K562 (cell line): ENCODE measurements at regions not wholly inside any gene's neighbourhood (a gene's known extent, or its start where the extent isn't known, plus 50 kb on each side); places are given as distances from the start of the nearest gene placed in this dataset.

Source experiments
- ATAC-seq: fragments of 200-7000 bp; cut with Tn5 transposase; 3 replicates; pipeline ENCODE4 v1.9.1; 2020; ENCODE audit warnings: moderate library complexity
- BruUV-seq: library from RNA; stranded (reverse); fragments of 400-500 nt; replicated peaks from 2 replicates; lab custom pipeline; 2021; lab: Mats Ljungman, UMichigan
- CTCF ChIA-PET: fragments of 300-600 bp; formaldehyde crosslinking; extraction: SDS; loops from one replicate; lab custom pipeline; 2021; ENCODE audit warnings: low intra/inter-chr PET ratio; lab: Yijun Ruan, JAX
- POLR2A ChIA-PET: fragments of 300-600, 350-650 bp; sonication (Branson Sonifier 250); formaldehyde crosslinking; extraction: SDS; loops from one replicate; lab custom pipeline; 2021; ENCODE audit warnings: antibody characterized with exemption, inconsistent platforms; lab: Yijun Ruan, JAX
- DNase-seq, 4 experiments: peaks; one replicate each; pipeline versions ENCODE4 v3.0.0 to v3.0.0-alpha.2; 2011 to 2018; ENCODE audit warnings: low spot score in 3 of 4, mixed read lengths in 3 of 4; ENCODE audit errors: extremely low read depth in 1 of 4
- FAIRE-seq: peaks from 2 replicates; lab custom pipeline; 2011; peaks lifted over from hg19 to GRCh38; lab: Jason Lieb, UNC
- H2AFZ ChIP-seq: 2 replicates; pipeline ENCODE4 v1.6.0; 2011; ENCODE audit warnings: low read depth, low read length, control low read depth, inconsistent platforms
- H3K27ac ChIP-seq: fragments of 200-600 bp; 3 replicates; pipeline ENCODE4 v1.8.0; 2011; ENCODE audit warnings: low read depth, mild to moderate bottlenecking, control low read depth, inconsistent platforms, low read length, moderate library complexity, mixed read lengths; ENCODE audit errors: extremely low read depth
- H3K27me3 ChIP-seq, 2 experiments: fragments of 300-600 bp in 1 of 2; 2 replicates in 1 of 2; 3 replicates in 1 of 2; pipeline versions ENCODE4 v1.6.0 to v1.8.0; 2011; ENCODE audit warnings: inconsistent platforms in 2 of 2, low read length in 2 of 2, mild to moderate bottlenecking in 1 of 2, mixed read lengths in 1 of 2, moderate library complexity in 1 of 2; ENCODE audit not compliant: control insufficient read depth in 2 of 2, insufficient read depth in 2 of 2
- H3K36me3 ChIP-seq: fragments of 300-600 bp; 3 replicates; pipeline ENCODE4 v1.8.0; 2011; ENCODE audit warnings: mild to moderate bottlenecking, low read length, inconsistent platforms; ENCODE audit not compliant: control insufficient read depth, insufficient read depth
- H3K4me1 ChIP-seq, 2 experiments: fragments of 200-600 bp in 1 of 2; replicated peaks in 1 of 2; 2 replicates in 1 of 2; 3 replicates in 1 of 2; pipeline versions ENCODE4 v1.5.1 to v1.8.0; 2011; ENCODE audit warnings: inconsistent platforms in 2 of 2, low read length in 2 of 2, mild to moderate bottlenecking in 1 of 2, mixed read lengths in 1 of 2, moderate library complexity in 1 of 2; ENCODE audit not compliant: control insufficient read depth in 2 of 2, insufficient read depth in 2 of 2
- H3K4me2 ChIP-seq: 2 replicates; pipeline ENCODE4 v1.6.1; 2011; ENCODE audit warnings: low read length, control low read depth, inconsistent platforms, mixed read lengths; ENCODE audit not compliant: insufficient read depth
- H3K4me3 ChIP-seq: fragments of 200-600 bp; sonication (generic), shearing (Covaris generic); 2 replicates; pipeline ENCODE4 v1.5.1; 2016; ENCODE audit warnings: control low read depth, inconsistent platforms
- H3K79me2 ChIP-seq: fragments of 200-600 bp; 3 replicates; pipeline ENCODE4 v1.8.0; 2011; ENCODE audit warnings: low read length, inconsistent platforms; ENCODE audit not compliant: control insufficient read depth, insufficient read depth
- H3K9ac ChIP-seq, 2 experiments: 2 replicates each; pipeline versions ENCODE4 v1.6.0 to v1.6.1; 2011; ENCODE audit warnings: low read depth in 2 of 2, low read length in 2 of 2, control low read depth in 1 of 2, inconsistent platforms in 1 of 2, mild to moderate bottlenecking in 1 of 2, mixed read lengths in 1 of 2; ENCODE audit not compliant: insufficient read depth in 1 of 2
- H3K9me1 ChIP-seq: one replicate; pipeline ENCODE4 v1.6.0; 2011; ENCODE audit warnings: inconsistent platforms, mild to moderate bottlenecking, low read length, moderate library complexity; ENCODE audit not compliant: control insufficient read depth, insufficient read depth
- H3K9me3 ChIP-seq: replicated peaks from 2 replicates; pipeline ENCODE4 v1.5.1; 2011; ENCODE audit warnings: low read depth, low read length, inconsistent platforms; ENCODE audit not compliant: control insufficient read depth, insufficient read depth
- H4K20me1 ChIP-seq: replicated peaks from 2 replicates; pipeline ENCODE4 v1.6.1; 2011; ENCODE audit warnings: low read length, inconsistent platforms, mixed read lengths; ENCODE audit not compliant: control insufficient read depth, insufficient read depth
- BRF1 ChIP-seq: IDR thresholded peaks from 3 replicates; pipeline ENCODE4 v1.6.1; 2011; ENCODE audit warnings: borderline replicate concordance, mild to moderate bottlenecking; ENCODE audit not compliant: insufficient read length; ENCODE audit errors: extremely low read depth
- FIP1L1 ChIP-seq: fragments of 200-400 bp; formaldehyde crosslinking; IDR thresholded peaks from 2 replicates; pipeline ENCODE4 v1.6.1; 2018; ENCODE audit warnings: mild to moderate bottlenecking, low read depth, low read length; ENCODE audit not compliant: poor library complexity, severe bottlenecking
- KLF16 ChIP-seq: IDR thresholded peaks from 2 replicates; pipeline ENCODE4 v1.6.1; 2016; ENCODE audit warnings: antibody characterized with exemption
- RCOR1 ChIP-seq, 2 experiments: IDR thresholded peaks; 2 replicates each; pipeline ENCODE4 v1.6.1; 2012; ENCODE audit warnings: low read depth in 2 of 2, low read length in 2 of 2, borderline replicate concordance in 1 of 2, improper control_type of control experiment in 1 of 2
- SP2 ChIP-seq: IDR thresholded peaks from 2 replicates; pipeline ENCODE4 v1.6.1; 2011; ENCODE audit warnings: mild to moderate bottlenecking, low read depth, low read length, moderate library complexity; ENCODE audit not compliant: poor library complexity, severe bottlenecking; ENCODE audit errors: extremely low read depth
- TCF7 ChIP-seq: sonication (generic); IDR thresholded peaks from 2 replicates; pipeline ENCODE4 v1.6.1; 2016; ENCODE audit warnings: antibody characterized with exemption, borderline replicate concordance
- TFAM ChIP-seq: fragments of 250-450 bp; sonication (Bioruptor Pico); conservative IDR thresholded peaks from 2 replicates; pipeline ENCODE4 v1.5.0; 2021; ENCODE audit warnings: mild to moderate bottlenecking, moderate library complexity
- TOE1 ChIP-seq, 2 experiments: fragments of 450-650 bp in 1 of 2; sonication (generic) in 1 of 2; formaldehyde crosslinking in 1 of 2; IDR thresholded peaks; 2 replicates each; pipeline versions ENCODE4 v1.7.1 to v1.8.0; 2016 to 2022; ENCODE audit warnings: borderline replicate concordance in 2 of 2, mild to moderate bottlenecking in 2 of 2, antibody characterized with exemption in 1 of 2, inconsistent platforms in 1 of 2, low read depth in 1 of 2, missing genetic modification reagents in 1 of 2, moderate library complexity in 1 of 2
- ZBTB8A ChIP-seq: fragments of 450-650 bp; IDR thresholded peaks from 2 replicates; pipeline ENCODE4 v1.6.1; 2018; ENCODE audit warnings: mild to moderate bottlenecking, moderate library complexity; ENCODE audit not compliant: partially characterized antibody
- ZNF24 ChIP-seq: fragments of 450-650 bp; IDR thresholded peaks from 2 replicates; pipeline ENCODE4 v1.6.1; 2016
- ZNF282 ChIP-seq: sonication (generic); formaldehyde crosslinking; IDR thresholded peaks from 2 replicates; pipeline ENCODE4 v1.8.1; 2023; ENCODE audit warnings: missing genetic modification reagents
- ZNF717 ChIP-seq: fragments of 250-450 bp; sonication (Bioruptor Pico); IDR thresholded peaks from 2 replicates; pipeline ENCODE4 v1.5.0; 2021
- WGBS: fragments of 100-300 bp; shearing (Covaris generic); methylation state at CpG from one replicate; pipeline ENCODE4 v1.1.6; 2016; ENCODE audit warnings: low coverage, mixed read lengths; ENCODE audit not compliant: insufficient coverage; ENCODE audit errors: missing lambda C conversion rate; 5-methylcytosine and 5-hydroxymethylcytosine counted together
- in situ Hi-C: fragments of 300-500 bp; cut with MboI; formaldehyde crosslinking; loops from 4 replicates; pipeline ENCODE4 v1.15.0; 2018; ENCODE audit warnings: inconsistent platforms, mixed read lengths
- intact Hi-C: fragments of 100-400 bp; cut with micrococcal nuclease; formaldehyde crosslinking; loops from 2 replicates; pipeline ENCODE4 v1.14.2; 2022
- TF ChIP-seq, protein P1 (sequence below), 2 experiments: fragments of 450-650 bp; conservative IDR thresholded peaks; 2 replicates each; pipeline ENCODE4 v1.6.1; 2017; ENCODE audit warnings: mild to moderate bottlenecking in 2 of 2, moderate library complexity in 2 of 2
- TF ChIP-seq, protein P2 (sequence below): sonication (generic); formaldehyde crosslinking; IDR thresholded peaks from 2 replicates; pipeline ENCODE4 v1.8.1; 2023; ENCODE audit warnings: mild to moderate bottlenecking, missing genetic modification reagents
- TF ChIP-seq, protein P3 (sequence below): fragments of 250-450 bp; sonication (Bioruptor Pico); IDR thresholded peaks from 2 replicates; pipeline ENCODE4 v1.5.1; 2021; ENCODE audit warnings: mild to moderate bottlenecking
- TF ChIP-seq, protein P4 (sequence below): fragments of 450-650 bp; IDR thresholded peaks from 2 replicates; pipeline ENCODE4 v1.6.1; 2014; ENCODE audit warnings: low read depth, mild to moderate bottlenecking, moderate library complexity, borderline replicate concordance

DNA sequence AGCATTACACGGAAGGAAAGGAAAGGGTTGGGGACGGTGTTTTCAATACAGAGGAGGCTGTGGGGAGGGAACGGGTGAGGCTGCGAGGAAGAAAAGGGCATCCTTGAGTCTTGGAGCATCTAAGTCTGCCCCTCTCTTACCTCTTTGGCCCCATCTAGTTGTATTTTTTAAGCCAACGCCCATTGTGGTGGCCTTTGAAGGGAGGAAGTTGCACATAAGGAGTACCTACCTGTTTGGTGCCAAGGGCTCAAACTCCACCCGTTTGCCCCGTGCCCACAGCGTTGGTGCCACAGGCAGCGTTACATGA is 146.1 kb upstream of the UMPS start:
- Histone ChIP-seq H3K9ac (peak overlapping the region in 1 of 2 experiments; percentile 88; a peak in 2 of 4 replicates), H3K9me1 (no peaks in the 10 kb centered on the region), H3K4me1 (peaks cover 26 to 35% of the 10 kb centered on the region in 2 experiments; a peak in 4 of 5 replicates), H3K27me3 (no peaks in the 10 kb centered on the region), H3K4me3 (peak overlapping the region; percentile 39; the same call in 1 of the 2 replicates), H4K20me1 (no peaks in the 10 kb centered on the region), H3K4me2 (peak overlapping the region; percentile 36; the same call in 1 of the 2 replicates), H3K9me3 (no peaks in the 10 kb centered on the region; the same call in 1 of the 2 replicates), H3K36me3 (no peaks in the 10 kb centered on the region), H3K27ac (no peak overlapping the region), H2AFZ (peak overlapping the region; percentile 47; the same call in 1 of the 2 replicates), H3K79me2 (peaks cover 4% of the 10 kb centered on the region; the same call in 2 of the 3 replicates)
- ATAC-seq (no peak), DNase-seq (no peak), FAIRE-seq (no peak)
- BruUV-seq, result no TSS peak
- intact Hi-C loops (no loop called here), in situ Hi-C loops (no loop called here)
- POLR2A ChIA-PET, result interaction anchor here (0.7 kb wide), 1 partner anchor 54 kb away, joined by 3 read pairs; no protein-coding TSS in a partner anchor
- 27% methylated on average over 3 of the region's 9 CpGs for WGBS
- CTCF ChIA-PET, result no interaction called here
- TF ChIP-seq KLF16, result no peak
- no peak for TF ChIP-seq TFAM (CRISPR knock-in tag)
- TF ChIP-seq ZNF282 (CRISPR knock-in tag), result no peak
- no peak for TF ChIP-seq TCF7
- TF ChIP-seq FIP1L1, result no peak
- no peak for TF ChIP-seq ZBTB8A
- TF ChIP-seq RCOR1 (IDR thresholded peaks at IDR 0.05; ENCODE audit: borderline replicate concordance in 1 of 2, low read depth in 2 of 2, low read length in 2 of 2), result no peak
- TF ChIP-seq ZNF717 (CRISPR knock-in tag), result no peak
- no peak for TF ChIP-seq TOE1 (IDR thresholded peaks at IDR 0.05; ENCODE audit: borderline replicate concordance)
- no peak for TF ChIP-seq TOE1 (CRISPR knock-in tag; IDR thresholded peaks at IDR 0.05; ENCODE audit: borderline replicate concordance, low read depth)
- TF ChIP-seq, protein P1, sequence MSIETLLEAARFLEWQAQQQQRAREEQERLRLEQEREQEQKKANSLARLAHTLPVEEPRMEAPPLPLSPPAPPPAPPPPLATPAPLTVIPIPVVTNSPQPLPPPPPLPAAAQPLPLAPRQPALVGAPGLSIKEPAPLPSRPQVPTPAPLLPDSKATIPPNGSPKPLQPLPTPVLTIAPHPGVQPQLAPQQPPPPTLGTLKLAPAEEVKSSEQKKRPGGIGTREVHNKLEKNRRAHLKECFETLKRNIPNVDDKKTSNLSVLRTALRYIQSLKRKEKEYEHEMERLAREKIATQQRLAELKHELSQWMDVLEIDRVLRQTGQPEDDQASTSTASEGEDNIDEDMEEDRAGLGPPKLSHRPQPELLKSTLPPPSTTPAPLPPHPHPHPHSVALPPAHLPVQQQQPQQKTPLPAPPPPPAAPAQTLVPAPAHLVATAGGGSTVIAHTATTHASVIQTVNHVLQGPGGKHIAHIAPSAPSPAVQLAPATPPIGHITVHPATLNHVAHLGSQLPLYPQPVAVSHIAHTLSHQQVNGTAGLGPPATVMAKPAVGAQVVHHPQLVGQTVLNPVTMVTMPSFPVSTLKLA (conservative IDR thresholded peaks at IDR 0.05), result no peak
- no peak for TF ChIP-seq BRF1
- TF ChIP-seq SP2, result no peak
- TF ChIP-seq, protein P2, sequence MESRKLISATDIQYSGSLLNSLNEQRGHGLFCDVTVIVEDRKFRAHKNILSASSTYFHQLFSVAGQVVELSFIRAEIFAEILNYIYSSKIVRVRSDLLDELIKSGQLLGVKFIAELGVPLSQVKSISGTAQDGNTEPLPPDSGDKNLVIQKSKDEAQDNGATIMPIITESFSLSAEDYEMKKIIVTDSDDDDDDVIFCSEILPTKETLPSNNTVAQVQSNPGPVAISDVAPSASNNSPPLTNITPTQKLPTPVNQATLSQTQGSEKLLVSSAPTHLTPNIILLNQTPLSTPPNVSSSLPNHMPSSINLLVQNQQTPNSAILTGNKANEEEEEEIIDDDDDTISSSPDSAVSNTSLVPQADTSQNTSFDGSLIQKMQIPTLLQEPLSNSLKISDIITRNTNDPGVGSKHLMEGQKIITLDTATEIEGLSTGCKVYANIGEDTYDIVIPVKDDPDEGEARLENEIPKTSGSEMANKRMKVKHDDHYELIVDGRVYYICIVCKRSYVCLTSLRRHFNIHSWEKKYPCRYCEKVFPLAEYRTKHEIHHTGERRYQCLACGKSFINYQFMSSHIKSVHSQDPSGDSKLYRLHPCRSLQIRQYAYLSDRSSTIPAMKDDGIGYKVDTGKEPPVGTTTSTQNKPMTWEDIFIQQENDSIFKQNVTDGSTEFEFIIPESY (CRISPR knock-in tag), result no peak
- TF ChIP-seq ZNF24, result no peak
- TF ChIP-seq, protein P3, sequence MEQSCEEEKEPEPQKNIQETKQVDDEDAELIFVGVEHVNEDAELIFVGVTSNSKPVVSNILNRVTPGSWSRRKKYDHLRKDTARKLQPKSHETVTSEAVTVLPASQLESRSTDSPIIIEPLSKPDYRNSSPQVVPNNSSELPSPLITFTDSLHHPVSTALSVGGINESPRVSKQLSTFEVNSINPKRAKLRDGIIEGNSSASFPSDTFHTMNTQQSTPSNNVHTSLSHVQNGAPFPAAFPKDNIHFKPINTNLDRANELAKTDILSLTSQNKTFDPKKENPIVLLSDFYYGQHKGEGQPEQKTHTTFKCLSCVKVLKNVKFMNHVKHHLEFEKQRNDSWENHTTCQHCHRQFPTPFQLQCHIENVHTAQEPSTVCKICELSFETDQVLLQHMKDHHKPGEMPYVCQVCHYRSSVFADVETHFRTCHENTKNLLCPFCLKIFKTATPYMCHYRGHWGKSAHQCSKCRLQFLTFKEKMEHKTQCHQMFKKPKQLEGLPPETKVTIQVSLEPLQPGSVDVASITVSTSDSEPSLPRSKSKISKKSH (CRISPR knock-in tag), result no peak
- TF ChIP-seq, protein P4, sequence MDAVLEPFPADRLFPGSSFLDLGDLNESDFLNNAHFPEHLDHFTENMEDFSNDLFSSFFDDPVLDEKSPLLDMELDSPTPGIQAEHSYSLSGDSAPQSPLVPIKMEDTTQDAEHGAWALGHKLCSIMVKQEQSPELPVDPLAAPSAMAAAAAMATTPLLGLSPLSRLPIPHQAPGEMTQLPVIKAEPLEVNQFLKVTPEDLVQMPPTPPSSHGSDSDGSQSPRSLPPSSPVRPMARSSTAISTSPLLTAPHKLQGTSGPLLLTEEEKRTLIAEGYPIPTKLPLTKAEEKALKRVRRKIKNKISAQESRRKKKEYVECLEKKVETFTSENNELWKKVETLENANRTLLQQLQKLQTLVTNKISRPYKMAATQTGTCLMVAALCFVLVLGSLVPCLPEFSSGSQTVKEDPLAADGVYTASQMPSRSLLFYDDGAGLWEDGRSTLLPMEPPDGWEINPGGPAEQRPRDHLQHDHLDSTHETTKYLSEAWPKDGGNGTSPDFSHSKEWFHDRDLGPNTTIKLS, result no peak
